Liver (tissue), 8 donors: ENCODE measurements at regions not wholly inside any gene's neighbourhood (a gene's known extent, or its start where the extent isn't known, plus 50 kb on each side); places are given as distances from the start of the nearest gene placed in this dataset.

ENCODE experiments used
- DNase-seq: peaks from one replicate; pipeline ENCODE4 v3.0.0-alpha.2; 2017; ENCODE audit warnings: low spot score
- H3K27ac ChIP-seq, 2 donors: one replicate each; pipeline ENCODE4 v1.7.0; 2013; ENCODE audit warnings: inconsistent platforms in 2 of 2, low read length in 2 of 2, control low read depth in 1 of 2, low read depth in 1 of 2, mild to moderate bottlenecking in 1 of 2
- H3K27me3 ChIP-seq, 4 donors: one replicate each; pipeline versions ENCODE4 v1.6.1 to v1.7.0; 2013; ENCODE audit warnings: low read length in 3 of 4, inconsistent platforms in 1 of 4, mild to moderate bottlenecking in 1 of 4, moderate library complexity in 1 of 4; ENCODE audit not compliant: control insufficient read depth in 4 of 4, insufficient read depth in 4 of 4
- H3K36me3 ChIP-seq, 4 donors: one replicate each; pipeline versions ENCODE4 v1.6.1 to v1.7.0; 2013; ENCODE audit warnings: low read length in 3 of 4, mild to moderate bottlenecking in 3 of 4, low read depth in 1 of 4, moderate library complexity in 1 of 4; ENCODE audit not compliant: control insufficient read depth in 4 of 4, insufficient read depth in 3 of 4
- H3K4me1 ChIP-seq, 4 donors: one replicate each; pipeline versions ENCODE4 v1.6.1 to v1.7.0; 2013; ENCODE audit warnings: low read length in 3 of 4, mild to moderate bottlenecking in 3 of 4, moderate library complexity in 1 of 4; ENCODE audit not compliant: control insufficient read depth in 4 of 4, insufficient read depth in 4 of 4
- H3K4me3 ChIP-seq, 3 donors: one replicate each; pipeline versions ENCODE4 v1.6.1 to v1.7.0; 2013; ENCODE audit warnings: low read length in 3 of 3, control low read depth in 1 of 3, low read depth in 1 of 3, mild to moderate bottlenecking in 1 of 3
- H3K9ac ChIP-seq, 2 donors: one replicate each; pipeline ENCODE4 v1.7.0; 2013; ENCODE audit warnings: low read length in 2 of 2, mild to moderate bottlenecking in 2 of 2, moderate library complexity in 2 of 2, control low read depth in 1 of 2, low read depth in 1 of 2
- H3K9me3 ChIP-seq, 4 donors: one replicate each; pipeline versions ENCODE4 v1.6.1 to v1.7.0; 2013; ENCODE audit warnings: low read length in 3 of 4; ENCODE audit not compliant: control insufficient read depth in 4 of 4
- ATF3 ChIP-seq: IDR thresholded peaks from 2 replicates; pipeline ENCODE4 v1.6.1; 2016; ENCODE audit warnings: antibody characterized with exemption
- EGR1 ChIP-seq, 2 donors: IDR thresholded peaks; 2 replicates each; pipeline ENCODE4 v1.6.1; 2016 to 2018; ENCODE audit warnings: antibody characterized with exemption in 2 of 2, low read depth in 2 of 2
- FOXA1 ChIP-seq: IDR thresholded peaks from 2 replicates; pipeline ENCODE4 v1.6.1; 2016; ENCODE audit warnings: antibody characterized with exemption
- FOXA2 ChIP-seq: IDR thresholded peaks from 2 replicates; pipeline ENCODE4 v1.6.1; 2016; ENCODE audit warnings: antibody characterized with exemption
- GABPA ChIP-seq, 2 donors: IDR thresholded peaks in 1 of 2; conservative IDR thresholded peaks in 1 of 2; 2 replicates each; pipeline ENCODE4 v1.6.1; 2016; ENCODE audit warnings: antibody characterized with exemption in 2 of 2, mild to moderate bottlenecking in 1 of 2, moderate library complexity in 1 of 2
- HNF4A ChIP-seq, 2 donors: conservative IDR thresholded peaks; 2 replicates each; pipeline ENCODE4 v1.6.1; 2016; ENCODE audit warnings: antibody characterized with exemption in 2 of 2, mild to moderate bottlenecking in 2 of 2
- HNF4G ChIP-seq: IDR thresholded peaks from 2 replicates; pipeline ENCODE4 v1.6.1; 2016; ENCODE audit warnings: antibody characterized with exemption
- JUND ChIP-seq, 2 donors: IDR thresholded peaks; 2 replicates each; pipeline ENCODE4 v1.6.1; 2016; ENCODE audit warnings: antibody characterized with exemption in 2 of 2
- MAX ChIP-seq: IDR thresholded peaks from 2 replicates; pipeline ENCODE4 v1.6.1; 2016; ENCODE audit warnings: antibody characterized with exemption
- NR2F2 ChIP-seq: IDR thresholded peaks from 2 replicates; pipeline ENCODE4 v1.6.1; 2016; ENCODE audit warnings: antibody characterized with exemption
- RAD21 ChIP-seq, 2 donors: IDR thresholded peaks; 2 replicates each; pipeline ENCODE4 v1.6.1; 2016; ENCODE audit warnings: antibody characterized with exemption in 2 of 2, mild to moderate bottlenecking in 2 of 2
- RXRA ChIP-seq, 2 donors: IDR thresholded peaks; 2 replicates each; pipeline ENCODE4 v1.6.1; 2017 to 2018; ENCODE audit warnings: antibody characterized with exemption in 2 of 2, mild to moderate bottlenecking in 1 of 2
- SP1 ChIP-seq: IDR thresholded peaks from 2 replicates; pipeline ENCODE4 v1.6.1; 2018; ENCODE audit warnings: antibody characterized with exemption, mild to moderate bottlenecking
- TAF1 ChIP-seq: conservative IDR thresholded peaks from 2 replicates; pipeline ENCODE4 v1.6.1; 2016; ENCODE audit warnings: antibody characterized with exemption, mild to moderate bottlenecking
- YY1 ChIP-seq: IDR thresholded peaks from 2 replicates; pipeline ENCODE4 v1.6.1; 2016; ENCODE audit warnings: antibody characterized with exemption, mild to moderate bottlenecking
- ZBTB33 ChIP-seq: IDR thresholded peaks from 2 replicates; pipeline ENCODE4 v1.6.1; 2016; ENCODE audit warnings: antibody characterized with exemption
- WGBS: extraction: QIAGEN DNeasy Blood & Tissue Kit; methylation state at CpG from one replicate; pipeline ENCODE4 v1.1.7; 2013; 5-methylcytosine and 5-hydroxymethylcytosine counted together
- TF ChIP-seq, protein P1 (sequence below): IDR thresholded peaks from 2 replicates; pipeline ENCODE4 v1.6.1; 2016; ENCODE audit warnings: antibody characterized with exemption, mild to moderate bottlenecking
- TF ChIP-seq, protein P2 (sequence below): fragments of 150-350 bp; IDR thresholded peaks from 2 replicates; pipeline ENCODE4 v1.5.1; 2017; ENCODE audit warnings: improper control_type of control experiment, low read depth, low read length; ENCODE audit not compliant: missing input control
- donor health status: healthy.
- donor health status: healthy.
- donor health status: healthy.
- donor health status: healthy.
- donor health status: healthy.

DNA sequence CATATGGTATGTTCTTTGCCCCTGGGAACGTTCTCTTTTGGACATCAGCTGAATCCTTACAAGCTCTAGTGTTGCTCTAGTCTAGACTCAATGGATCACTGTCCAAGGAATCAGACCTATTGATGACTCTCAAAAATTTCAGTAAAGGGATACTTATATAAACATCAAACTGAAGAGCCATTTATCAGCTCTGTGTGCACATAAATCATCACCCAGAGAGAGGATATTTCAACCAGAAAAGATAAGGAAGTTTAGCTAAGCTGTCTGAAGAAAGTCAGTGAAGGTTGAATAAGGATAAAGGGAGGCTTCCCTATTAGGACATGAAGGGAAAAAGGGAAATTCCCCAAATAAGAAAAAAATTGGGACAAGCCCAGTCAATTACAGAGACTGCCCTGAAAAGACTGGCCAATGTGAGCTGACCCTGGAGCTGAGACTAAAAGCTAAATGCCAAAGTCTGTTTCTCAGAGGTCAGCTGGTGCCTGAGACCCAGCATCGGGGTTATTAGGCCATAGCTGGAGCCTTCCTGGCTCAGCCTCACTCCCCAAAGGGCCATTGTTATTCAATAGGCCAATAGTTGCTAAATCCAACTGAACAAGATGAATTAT, 424.1 kb upstream of the THBS1 start:
- H3K36me3 ChIP-seq = no peaks in the 10 kb centered on the region
- WGBS = 75% methylated on average over 2 of the region's 2 CpGs
- no peaks in the 10 kb centered on the region for H3K27me3 ChIP-seq
- no peaks in the 10 kb centered on the region for H3K9me3 ChIP-seq
- TF ChIP-seq NR2F2 = peak; percentile 78
- TF ChIP-seq HNF4G = no peak
- TF ChIP-seq RXRA (IDR thresholded peaks at IDR 0.05) = peak in 1 of 2 donors; percentile 20
- peak; percentile 11 for TF ChIP-seq SP1
- no peak overlapping the region for H3K4me3 ChIP-seq
- no peak for DNase-seq
- no peak overlapping the region for H3K9ac ChIP-seq
- no peak overlapping the region for H3K27ac ChIP-seq
- peaks cover 0 to 11% (median 4%) of the 10 kb centered on the region in 4 donors for H3K4me1 ChIP-seq

DNA sequence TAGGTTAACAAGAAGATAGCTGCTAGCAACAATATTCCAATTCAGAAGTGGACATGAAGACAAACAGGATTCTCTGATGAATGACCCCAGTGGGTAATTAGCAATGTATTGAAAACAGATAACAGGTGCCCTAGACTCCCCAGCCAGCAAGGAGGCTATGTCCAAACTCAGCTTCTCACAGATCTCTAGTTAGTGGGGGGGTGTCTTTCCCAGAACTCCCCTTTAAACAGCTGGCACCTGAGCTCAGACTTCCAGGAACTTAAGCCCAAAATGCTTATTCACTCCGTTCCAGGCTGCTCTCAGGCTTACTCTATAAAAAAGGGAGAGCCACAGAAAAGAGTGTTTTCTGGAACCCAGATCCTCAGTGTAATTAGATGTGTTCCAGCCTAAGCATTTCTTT, 423.0 kb upstream of the THBS1 start:
- Histone ChIP-seq H3K36me3 (no peaks in the 10 kb centered on the region), H3K27me3 (no peaks in the 10 kb centered on the region), H3K9ac (no peak overlapping the region), H3K9me3 (no peaks in the 10 kb centered on the region), H3K27ac (no peak overlapping the region), H3K4me1 (peaks cover 0 to 11% (median 4%) of the 10 kb centered on the region in 4 donors), H3K4me3 (no peak overlapping the region)
- DNase-seq = no peak
- WGBS = 87% methylated on average over 1 of the region's 1 CpG
- TF ChIP-seq HNF4G = no peak
- TF ChIP-seq EGR1 (IDR thresholded peaks at IDR 0.05; ENCODE audit: low read depth in 2 of 2) = no peak
- no peak for TF ChIP-seq YY1
- no peak for TF ChIP-seq HNF4A (conservative IDR thresholded peaks at IDR 0.05)
- TF ChIP-seq, protein P1, sequence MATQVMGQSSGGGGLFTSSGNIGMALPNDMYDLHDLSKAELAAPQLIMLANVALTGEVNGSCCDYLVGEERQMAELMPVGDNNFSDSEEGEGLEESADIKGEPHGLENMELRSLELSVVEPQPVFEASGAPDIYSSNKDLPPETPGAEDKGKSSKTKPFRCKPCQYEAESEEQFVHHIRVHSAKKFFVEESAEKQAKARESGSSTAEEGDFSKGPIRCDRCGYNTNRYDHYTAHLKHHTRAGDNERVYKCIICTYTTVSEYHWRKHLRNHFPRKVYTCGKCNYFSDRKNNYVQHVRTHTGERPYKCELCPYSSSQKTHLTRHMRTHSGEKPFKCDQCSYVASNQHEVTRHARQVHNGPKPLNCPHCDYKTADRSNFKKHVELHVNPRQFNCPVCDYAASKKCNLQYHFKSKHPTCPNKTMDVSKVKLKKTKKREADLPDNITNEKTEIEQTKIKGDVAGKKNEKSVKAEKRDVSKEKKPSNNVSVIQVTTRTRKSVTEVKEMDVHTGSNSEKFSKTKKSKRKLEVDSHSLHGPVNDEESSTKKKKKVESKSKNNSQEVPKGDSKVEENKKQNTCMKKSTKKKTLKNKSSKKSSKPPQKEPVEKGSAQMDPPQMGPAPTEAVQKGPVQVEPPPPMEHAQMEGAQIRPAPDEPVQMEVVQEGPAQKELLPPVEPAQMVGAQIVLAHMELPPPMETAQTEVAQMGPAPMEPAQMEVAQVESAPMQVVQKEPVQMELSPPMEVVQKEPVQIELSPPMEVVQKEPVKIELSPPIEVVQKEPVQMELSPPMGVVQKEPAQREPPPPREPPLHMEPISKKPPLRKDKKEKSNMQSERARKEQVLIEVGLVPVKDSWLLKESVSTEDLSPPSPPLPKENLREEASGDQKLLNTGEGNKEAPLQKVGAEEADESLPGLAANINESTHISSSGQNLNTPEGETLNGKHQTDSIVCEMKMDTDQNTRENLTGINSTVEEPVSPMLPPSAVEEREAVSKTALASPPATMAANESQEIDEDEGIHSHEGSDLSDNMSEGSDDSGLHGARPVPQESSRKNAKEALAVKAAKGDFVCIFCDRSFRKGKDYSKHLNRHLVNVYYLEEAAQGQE = no peak
- no peak for TF ChIP-seq GABPA (IDR thresholded peaks at IDR 0.05 in 1 of 2, conservative IDR thresholded peaks at IDR 0.05 in 1 of 2)
- no peak for TF ChIP-seq NR2F2
- no peak for TF ChIP-seq ZBTB33
- no peak for TF ChIP-seq RAD21 (IDR thresholded peaks at IDR 0.05)
- no peak for TF ChIP-seq RXRA (IDR thresholded peaks at IDR 0.05)
- no peak for TF ChIP-seq FOXA2
- TF ChIP-seq TAF1 = no peak
- no peak for TF ChIP-seq MAX
- TF ChIP-seq FOXA1 = no peak
- TF ChIP-seq, protein P2, sequence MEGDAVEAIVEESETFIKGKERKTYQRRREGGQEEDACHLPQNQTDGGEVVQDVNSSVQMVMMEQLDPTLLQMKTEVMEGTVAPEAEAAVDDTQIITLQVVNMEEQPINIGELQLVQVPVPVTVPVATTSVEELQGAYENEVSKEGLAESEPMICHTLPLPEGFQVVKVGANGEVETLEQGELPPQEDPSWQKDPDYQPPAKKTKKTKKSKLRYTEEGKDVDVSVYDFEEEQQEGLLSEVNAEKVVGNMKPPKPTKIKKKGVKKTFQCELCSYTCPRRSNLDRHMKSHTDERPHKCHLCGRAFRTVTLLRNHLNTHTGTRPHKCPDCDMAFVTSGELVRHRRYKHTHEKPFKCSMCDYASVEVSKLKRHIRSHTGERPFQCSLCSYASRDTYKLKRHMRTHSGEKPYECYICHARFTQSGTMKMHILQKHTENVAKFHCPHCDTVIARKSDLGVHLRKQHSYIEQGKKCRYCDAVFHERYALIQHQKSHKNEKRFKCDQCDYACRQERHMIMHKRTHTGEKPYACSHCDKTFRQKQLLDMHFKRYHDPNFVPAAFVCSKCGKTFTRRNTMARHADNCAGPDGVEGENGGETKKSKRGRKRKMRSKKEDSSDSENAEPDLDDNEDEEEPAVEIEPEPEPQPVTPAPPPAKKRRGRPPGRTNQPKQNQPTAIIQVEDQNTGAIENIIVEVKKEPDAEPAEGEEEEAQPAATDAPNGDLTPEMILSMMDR = no peak
- TF ChIP-seq JUND (IDR thresholded peaks at IDR 0.05) = no peak
- no peak for TF ChIP-seq ATF3
- TF ChIP-seq SP1 = no peak
